Heart left ventricle (tissue), 16 donors: ENCODE measurements at regions not wholly inside any gene's neighbourhood (a gene's known extent, or its start where the extent isn't known, plus 50 kb on each side); places are given as distances from the start of the nearest gene placed in this dataset.

Source experiments
- ATAC-seq, 4 donors: fragments of 200-7000 bp; cut with Tn5 transposase; one replicate each; pipeline ENCODE4 v1.9.1; 2020 to 2022; ENCODE audit warnings: moderate library complexity in 4 of 4, mild to moderate bottlenecking in 3 of 4, moderate number of reproducible peaks in 1 of 4
- DNase-seq, 5 donors: peaks; one replicate each; pipeline ENCODE4 v3.0.0-alpha.2; 2020
- H3K27ac ChIP-seq, 12 donors: fragments of 200-600 bp; sonication (generic) in 4 of 12; one replicate each; pipeline versions ENCODE4 v1.5.0 to v1.8.0; 2016 to 2022; ENCODE audit warnings: mild to moderate bottlenecking in 2 of 12
- H3K27me3 ChIP-seq, 9 donors: fragments of 200-600 bp; sonication (generic) in 2 of 9; one replicate each; pipeline versions ENCODE4 v1.5.1 to v1.8.0; 2016 to 2022; ENCODE audit warnings: mild to moderate bottlenecking in 3 of 9
- H3K36me3 ChIP-seq, 9 donors: fragments of 200-600 bp; sonication (generic) in 2 of 9; one replicate each; pipeline versions ENCODE4 v1.5.0 to v1.8.0; 2018 to 2022; ENCODE audit warnings: mild to moderate bottlenecking in 2 of 9
- H3K4me1 ChIP-seq, 12 donors: fragments of 200-600 bp; sonication (generic) in 4 of 12; one replicate each; pipeline versions ENCODE4 v1.5.0 to v1.8.0; 2016 to 2022; ENCODE audit warnings: mild to moderate bottlenecking in 3 of 12
- H3K4me3 ChIP-seq, 12 donors: fragments of 200-600 bp; sonication (generic) in 4 of 12; one replicate each; pipeline versions ENCODE4 v1.5.0 to v1.8.0; 2017 to 2022; ENCODE audit warnings: mild to moderate bottlenecking in 9 of 12, moderate library complexity in 4 of 12
- H3K9me3 ChIP-seq, 12 donors: fragments of 200-600 bp; sonication (generic) in 4 of 12; one replicate each; pipeline versions ENCODE4 v1.5.0 to v1.8.0; 2016 to 2022; ENCODE audit warnings: mild to moderate bottlenecking in 1 of 12
- POLR2A ChIP-seq, 2 donors: fragments of 450-650 bp; IDR thresholded peaks; one replicate each; pipeline ENCODE4 v1.6.1; 2017; ENCODE audit warnings: antibody characterized with exemption in 2 of 2, mild to moderate bottlenecking in 2 of 2, moderate library complexity in 2 of 2
- whole genome bisulfite sequencing, 4 donors: extraction: QIAGEN DNeasy Blood & Tissue Kit in 2 of 4; methylation state at CpG; one replicate each; pipeline versions ENCODE4 v1.1.5 to v1.1.7; 2013 to 2018; 5-methylcytosine and 5-hydroxymethylcytosine counted together
- intact Hi-C, 10 donors: fragments of 100-400 bp; cut with DNase I; formaldehyde crosslinking; loops; one replicate each; pipeline versions ENCODE4 v1.11.1 to v1.14.2; 2022
- TF ChIP-seq, protein P1 (sequence below), 12 donors: fragments of 200-600 bp; sonication (generic) in 4 of 12; IDR thresholded peaks; one replicate each; pipeline versions ENCODE4 v1.5.0 to v1.8.0; 2018 to 2022; ENCODE audit warnings: antibody characterized with exemption in 12 of 12, mild to moderate bottlenecking in 5 of 12
- donor health status: ischemic (EF 13 %, LVEDD 7.1; RV severe dilation, severe dysfunction).
- donor health status: healthy with polysubstance abuse.
- donor health status: DM: no; HTN: yes; CAD: no.
- donor health status: DM: no; HTN: no; CAD: no.
- donor health status: ischemic (EF 25% LVEDD 6.9; RV normal size, moderate dysfunction).
- donor health status: ischemic (EF 25% LVEDD 5.7; RV mildly dilated, moderate dysfunction).
- donor health status: healthy.
- donor health status: DM: yes; HTN: yes; CAD: no.
- donor health status: ischemic (EF 35%, LVEDD 5.7; RV mildly dilated, moderate dysfunction).
- donor health status: nonischemic (EF 11% LVEDD 7.7; RV severe dilation, severe dysfunction).
- donor health status: DM: yes; HTN: yes; CAD: no.
- donor health status: PGD.
- donor health status: ischemic (EF 29% LVEDD 5.4; RV normal size, mild dysfunction).
- donor health status: nonischemic (EF 23%, LVEDD 6.1; RV moderate dilation, normal function).

DNA sequence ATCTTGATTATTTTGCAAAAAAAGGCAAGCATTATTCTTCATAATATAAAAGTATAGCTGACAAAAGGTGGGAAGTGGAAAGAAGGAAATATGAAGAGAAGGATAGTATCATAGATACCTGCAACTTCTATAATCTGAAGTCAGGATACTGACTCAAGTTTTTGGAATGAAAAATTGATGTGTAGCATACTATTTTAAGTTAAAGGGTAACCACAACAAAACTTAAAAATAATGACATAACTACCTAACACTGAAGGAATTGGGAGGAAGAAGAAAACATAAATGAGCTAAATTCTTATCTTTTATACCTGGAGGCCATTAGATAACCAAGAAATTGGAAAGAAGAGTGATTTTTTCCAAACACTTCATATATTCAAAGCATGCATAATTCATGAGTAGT is 51.8 kb upstream of the TLE1 start:
- intact Hi-C loops: no loop called here
- TF ChIP-seq POLR2A (IDR thresholded peaks at IDR 0.05): no peak
- TF ChIP-seq, protein P1, sequence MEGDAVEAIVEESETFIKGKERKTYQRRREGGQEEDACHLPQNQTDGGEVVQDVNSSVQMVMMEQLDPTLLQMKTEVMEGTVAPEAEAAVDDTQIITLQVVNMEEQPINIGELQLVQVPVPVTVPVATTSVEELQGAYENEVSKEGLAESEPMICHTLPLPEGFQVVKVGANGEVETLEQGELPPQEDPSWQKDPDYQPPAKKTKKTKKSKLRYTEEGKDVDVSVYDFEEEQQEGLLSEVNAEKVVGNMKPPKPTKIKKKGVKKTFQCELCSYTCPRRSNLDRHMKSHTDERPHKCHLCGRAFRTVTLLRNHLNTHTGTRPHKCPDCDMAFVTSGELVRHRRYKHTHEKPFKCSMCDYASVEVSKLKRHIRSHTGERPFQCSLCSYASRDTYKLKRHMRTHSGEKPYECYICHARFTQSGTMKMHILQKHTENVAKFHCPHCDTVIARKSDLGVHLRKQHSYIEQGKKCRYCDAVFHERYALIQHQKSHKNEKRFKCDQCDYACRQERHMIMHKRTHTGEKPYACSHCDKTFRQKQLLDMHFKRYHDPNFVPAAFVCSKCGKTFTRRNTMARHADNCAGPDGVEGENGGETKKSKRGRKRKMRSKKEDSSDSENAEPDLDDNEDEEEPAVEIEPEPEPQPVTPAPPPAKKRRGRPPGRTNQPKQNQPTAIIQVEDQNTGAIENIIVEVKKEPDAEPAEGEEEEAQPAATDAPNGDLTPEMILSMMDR (IDR thresholded peaks at IDR 0.05): no peak
- Histone ChIP-seq H3K4me3 (no peak overlapping the region), H3K36me3 (no peaks in the 10 kb centered on the region), H3K27ac (no peak overlapping the region), H3K27me3 (no peaks in the 10 kb centered on the region), H3K9me3 (peaks cover 0 to 25% (median 8%) of the 10 kb centered on the region in 12 donors), H3K4me1 (peaks cover 0 to 16% (median 0%) of the 10 kb centered on the region in 12 donors)
- DNase-seq (no peak), ATAC-seq (no peak)

DNA sequence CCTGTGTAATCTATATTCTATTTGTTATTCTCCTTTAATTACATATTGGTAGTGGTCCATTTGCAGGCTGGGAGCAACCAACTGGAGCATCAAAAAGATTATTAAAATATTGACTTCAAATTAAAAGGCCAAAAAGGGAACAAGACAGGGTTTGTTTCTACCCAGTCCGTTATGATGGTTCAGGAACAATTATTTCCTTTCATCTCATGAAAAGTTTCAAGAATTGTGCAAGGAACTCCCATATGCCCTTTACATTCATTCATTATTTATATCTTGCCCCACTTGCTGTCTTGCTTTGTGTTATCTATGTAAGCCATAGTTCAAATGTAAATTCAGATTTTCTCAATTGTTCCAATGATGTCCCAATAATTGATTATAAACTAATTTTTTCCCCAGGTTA is 58.7 kb upstream of the TLE1 start:
- Histone ChIP-seq H3K9me3 (peaks cover 0 to 15% (median 5%) of the 10 kb centered on the region in 12 donors), H3K27me3 (no peaks in the 10 kb centered on the region), H3K27ac (no peak overlapping the region), H3K36me3 (no peaks in the 10 kb centered on the region), H3K4me1 (no peaks in the 10 kb centered on the region), H3K4me3 (no peak overlapping the region)
- no peak for DNase-seq
- TF ChIP-seq POLR2A (IDR thresholded peaks at IDR 0.05): no peak
- TF ChIP-seq, protein P1 (IDR thresholded peaks at IDR 0.05): no peak
- intact Hi-C loops: no loop called here
- WGBS, 4 donors: 66 to 80% (median 76%) methylated on average over 1 of the region's 1 CpG
- ATAC-seq: no peak

DNA sequence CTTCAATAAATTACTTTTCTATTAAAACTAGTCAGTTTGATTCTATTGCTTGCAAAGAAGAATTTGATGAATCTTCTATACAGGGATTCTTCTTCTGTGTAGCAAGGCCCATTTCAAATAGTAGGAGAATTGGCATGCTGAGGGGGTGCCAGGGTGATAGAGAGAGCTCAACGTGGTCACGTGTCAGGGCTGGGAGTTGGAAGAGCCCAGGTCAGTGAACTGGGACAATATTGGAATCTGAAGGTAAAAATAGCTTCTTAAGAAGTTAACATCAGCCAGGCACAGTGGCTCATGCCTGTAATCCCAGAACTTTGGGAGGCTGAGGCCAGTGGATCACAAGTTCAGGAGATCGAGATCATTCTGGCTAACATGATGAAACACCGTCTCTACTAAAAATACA is 64.1 kb upstream of the TLE1 start:
- H3K4me1 ChIP-seq: no peaks in the 10 kb centered on the region
- DNase-seq (no peak), ATAC-seq (no peak)
- no peak for TF ChIP-seq POLR2A (IDR thresholded peaks at IDR 0.05)
- TF ChIP-seq, protein P1 (IDR thresholded peaks at IDR 0.05): no peak
- H3K27me3 ChIP-seq: no peaks in the 10 kb centered on the region
- 80 to 86% (median 83%) methylated on average over 4 of the region's 4 CpGs for WGBS, 4 donors
- H3K9me3 ChIP-seq: no peaks in the 10 kb centered on the region
- H3K27ac ChIP-seq: no peak overlapping the region
- intact Hi-C loops: loop anchor here in 1 of 10 donors (5.0 kb wide), 1 partner anchor 369 kb away; no protein-coding TSS in a partner anchor
- no peak overlapping the region for H3K4me3 ChIP-seq
- no peaks in the 10 kb centered on the region for H3K36me3 ChIP-seq

DNA sequence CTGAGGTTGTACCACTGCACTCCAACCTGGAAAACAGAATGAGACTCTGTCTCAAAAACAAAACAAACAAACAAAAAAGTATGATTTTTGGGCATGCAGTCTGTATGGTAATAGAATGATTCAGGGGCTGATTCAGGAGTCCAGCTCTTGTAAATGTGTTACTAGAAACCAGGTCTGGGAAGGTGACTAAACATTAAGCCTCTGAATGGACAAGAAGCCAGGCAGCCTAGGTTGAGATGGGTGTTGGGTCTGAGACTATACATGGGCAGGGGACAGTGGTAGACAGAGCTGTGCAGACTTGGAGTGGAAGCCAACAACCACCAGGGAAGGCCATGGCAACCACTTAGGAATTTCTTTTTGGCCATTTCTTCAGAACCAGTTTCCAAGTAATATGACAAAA is 64.9 kb upstream of the TLE1 start:
- DNase-seq: no peak
- TF ChIP-seq, protein P1 (IDR thresholded peaks at IDR 0.05): no peak
- TF ChIP-seq POLR2A (IDR thresholded peaks at IDR 0.05): no peak
- Histone ChIP-seq H3K9me3 (no peaks in the 10 kb centered on the region), H3K4me1 (no peaks in the 10 kb centered on the region), H3K36me3 (no peaks in the 10 kb centered on the region), H3K4me3 (no peak overlapping the region), H3K27me3 (no peaks in the 10 kb centered on the region), H3K27ac (no peak overlapping the region)
- no peak for ATAC-seq
- intact Hi-C loops: loop anchor here in 1 of 10 donors (5.0 kb wide), 1 partner anchor 368 kb away; no protein-coding TSS in a partner anchor
